ENCODE measurements at regions not wholly inside any gene's neighbourhood (a gene's known extent, or its start where the extent isn't known, plus 50 kb on each side); places are given as distances from the start of the nearest gene placed in this dataset.
"Not testable (repeated sequence)": the region's sequence is repeated elsewhere in the genome, so short reads cannot be mapped to it uniquely, and the experiment has no call there.

- H4K20me1 ChIP-seq (ENCODE audit: insufficient read depth, low read length): no peaks in the 10 kb centered on the region
- H3K9me3 ChIP-seq (ENCODE audit: insufficient read depth, low read depth, low read length): no peaks in the 10 kb centered on the region
- no peak for DNase-seq (ENCODE audit: low read depth)
- H2AFZ ChIP-seq (ENCODE audit: low read depth, low read length): no peak overlapping the region
- Mint-ChIP-seq H3K4me1 (ENCODE audit: low read depth, unreplicated experiment) (no peaks in the 10 kb centered on the region), H3K27ac (ENCODE audit: unreplicated experiment) (no peak overlapping the region), H3K9me3 (ENCODE audit: unreplicated experiment) (no peaks in the 10 kb centered on the region), H3K27me3 (ENCODE audit: low read depth, unreplicated experiment) (no peaks in the 10 kb centered on the region), H3K4me3 (ENCODE audit: unreplicated experiment) (no peak overlapping the region), H3K36me3 (ENCODE audit: low read depth, unreplicated experiment) (no peaks in the 10 kb centered on the region)
- H3K9ac ChIP-seq (ENCODE audit: low read length): no peak overlapping the region
- no peak overlapping the region for H3K27ac ChIP-seq (ENCODE audit: low read depth, low read length)
- no peak overlapping the region for H3K4me2 ChIP-seq (ENCODE audit: low read length)
- no peaks in the 10 kb centered on the region for H3K4me1 ChIP-seq (ENCODE audit: insufficient read depth, low read length)
- no peak overlapping the region for H3K4me3 ChIP-seq (ENCODE audit: insufficient read depth, low read depth, low read length)
- no peak for FAIRE-seq
- no peaks in the 10 kb centered on the region for H3K79me2 ChIP-seq (ENCODE audit: insufficient read depth, low read length)
- H3K27me3 ChIP-seq (ENCODE audit: insufficient read depth, low read length): no peaks in the 10 kb centered on the region
- TF ChIP-seq CTCF (IDR thresholded peaks at IDR 0.05; ENCODE audit: insufficient read depth, low read depth, low read length) (no peak), EZH2 (IDR thresholded peaks at IDR 0.05; ENCODE audit: insufficient read depth, low read length) (no peak)
- no peaks in the 10 kb centered on the region for H3K36me3 ChIP-seq (ENCODE audit: insufficient read depth, low read length)
These were observed 208.1 kb upstream of the IL1RAPL1 start for GRCh38 chrX:28379103-28379502.

- not testable (repeated sequence) for H2AFZ ChIP-seq (ENCODE audit: low read depth, low read length); H3K36me3 Mint-ChIP-seq (ENCODE audit: low read depth, unreplicated experiment); H3K9me3 Mint-ChIP-seq (ENCODE audit: unreplicated experiment); H3K4me1 Mint-ChIP-seq (ENCODE audit: low read depth, unreplicated experiment); H3K79me2 ChIP-seq (ENCODE audit: insufficient read depth, low read length); H4K20me1 ChIP-seq (ENCODE audit: insufficient read depth, low read length); H3K4me2 ChIP-seq (ENCODE audit: low read length); H3K27me3 ChIP-seq (ENCODE audit: insufficient read depth, low read length); H3K9ac ChIP-seq (ENCODE audit: low read length); DNase-seq (ENCODE audit: low read depth); H3K36me3 ChIP-seq (ENCODE audit: insufficient read depth, low read length); H3K4me1 ChIP-seq (ENCODE audit: insufficient read depth, low read length); H3K4me3 Mint-ChIP-seq (ENCODE audit: unreplicated experiment); H3K27ac ChIP-seq (ENCODE audit: low read depth, low read length); FAIRE-seq; H3K27me3 Mint-ChIP-seq (ENCODE audit: low read depth, unreplicated experiment); H3K9me3 ChIP-seq (ENCODE audit: insufficient read depth, low read depth, low read length); H3K27ac Mint-ChIP-seq (ENCODE audit: unreplicated experiment); H3K4me3 ChIP-seq (ENCODE audit: insufficient read depth, low read depth, low read length)
These were observed 219.6 kb upstream of the IL1RAPL1 start for GRCh38 chrX:28367649-28368048.

GRCh38 chrX:28351801-28352200, 235.4 kb upstream of the IL1RAPL1 start:
- DNase-seq (ENCODE audit: low read depth): no peak
- Histone ChIP-seq H3K36me3 (ENCODE audit: insufficient read depth, low read length) (no peaks in the 10 kb centered on the region), H3K4me3 (ENCODE audit: insufficient read depth, low read depth, low read length) (no peak overlapping the region), H3K27me3 (ENCODE audit: insufficient read depth, low read length) (no peaks in the 10 kb centered on the region), H2AFZ (ENCODE audit: low read depth, low read length) (no peak overlapping the region), H3K79me2 (ENCODE audit: insufficient read depth, low read length) (no peaks in the 10 kb centered on the region), H3K4me1 (ENCODE audit: insufficient read depth, low read length) (no peaks in the 10 kb centered on the region), H4K20me1 (ENCODE audit: insufficient read depth, low read length) (no peaks in the 10 kb centered on the region), H3K9ac (ENCODE audit: low read length) (no peak overlapping the region), H3K27ac (ENCODE audit: low read depth, low read length) (no peak overlapping the region), H3K4me2 (ENCODE audit: low read length) (no peak overlapping the region), H3K9me3 (ENCODE audit: insufficient read depth, low read depth, low read length) (no peaks in the 10 kb centered on the region)
- Mint-ChIP-seq H3K27me3 (ENCODE audit: low read depth, unreplicated experiment) (no peaks in the 10 kb centered on the region), H3K9me3 (ENCODE audit: unreplicated experiment) (no peaks in the 10 kb centered on the region), H3K27ac (ENCODE audit: unreplicated experiment) (no peak overlapping the region), H3K4me1 (ENCODE audit: low read depth, unreplicated experiment) (no peaks in the 10 kb centered on the region), H3K4me3 (ENCODE audit: unreplicated experiment) (no peak overlapping the region), H3K36me3 (ENCODE audit: low read depth, unreplicated experiment) (no peaks in the 10 kb centered on the region)
- TF ChIP-seq EZH2 (IDR thresholded peaks at IDR 0.05; ENCODE audit: insufficient read depth, low read length) (no peak), CTCF (IDR thresholded peaks at IDR 0.05; ENCODE audit: insufficient read depth, low read depth, low read length) (no peak)
- no peak for FAIRE-seq
